HCEC 1CT (cell line): ENCODE measurements at regions not wholly inside any gene's neighbourhood (a gene's known extent, or its start where the extent isn't known, plus 50 kb on each side); places are given as distances from the start of the nearest gene placed in this dataset.
"Not testable (repeated sequence)": the region's sequence is repeated elsewhere in the genome, so short reads cannot be mapped to it uniquely, and the experiment has no call there.

ENCODE experiments used
- DNase-seq: peaks from one replicate; pipeline ENCODE4 v3.0.0-alpha.2; 2017

- DNase-seq, result no peak
Observed at GRCh38 chrX:42832764-42833549, 55.0 kb upstream of the PPP1R2C start.

GRCh38 chrX:42833550-42833940, 55.6 kb upstream of the PPP1R2C start:
- not testable (repeated sequence) for DNase-seq

GRCh38 chrX:42837101-42837726, 59.3 kb upstream of the PPP1R2C start:
- DNase-seq, result no peak

GRCh38 chrX:42837747-42838146, 59.8 kb upstream of the PPP1R2C start:
- DNase-seq, result no peak

- no peak for DNase-seq
Observed at GRCh38 chrX:42839632-42840031, 61.7 kb upstream of the PPP1R2C start.

GRCh38 chrX:42846741-42847140, 68.8 kb upstream of the PPP1R2C start:
- no peak for DNase-seq

GRCh38 chrX:42855259-42855658, 77.3 kb upstream of the PPP1R2C start:
- no peak for DNase-seq

- no peak for DNase-seq
Observed at GRCh38 chrX:42857766-42858165, 79.8 kb upstream of the PPP1R2C start.

- DNase-seq, result no peak
Observed at GRCh38 chrX:42869011-42869410, 91.0 kb upstream of the PPP1R2C start.

GRCh38 chrX:42869659-42870476, 91.9 kb upstream of the PPP1R2C start:
- DNase-seq, result no peak

- no peak for DNase-seq
Observed at GRCh38 chrX:42886519-42886918, 108.6 kb upstream of the PPP1R2C start.

- no peak for DNase-seq
Observed at GRCh38 chrX:42900947-42901346, 123.0 kb upstream of the PPP1R2C start.

- no peak for DNase-seq
Observed at GRCh38 chrX:42902513-42902912, 124.5 kb upstream of the PPP1R2C start.

- DNase-seq, result no peak
Observed at GRCh38 chrX:42920752-42921151, 142.8 kb upstream of the PPP1R2C start.

- no peak for DNase-seq
Observed at GRCh38 chrX:42930071-42930470, 152.1 kb upstream of the PPP1R2C start.

GRCh38 chrX:42930951-42931350, 153.0 kb upstream of the PPP1R2C start:
- DNase-seq, result no peak

GRCh38 chrX:42933187-42933586, 155.2 kb upstream of the PPP1R2C start:
- no peak for DNase-seq

- DNase-seq, result no peak
Observed at GRCh38 chrX:42934020-42934726, 156.2 kb upstream of the PPP1R2C start.

- no peak for DNase-seq
Observed at GRCh38 chrX:42941671-42942070, 163.7 kb upstream of the PPP1R2C start.

- DNase-seq, result no peak
Observed at GRCh38 chrX:42943051-42943974, 165.3 kb upstream of the PPP1R2C start.

GRCh38 chrX:42944381-42944998, 166.5 kb upstream of the PPP1R2C start:
- DNase-seq, result no peak
